SK-N-MC (cell line): ENCODE measurements at regions not wholly inside any gene's neighbourhood (a gene's known extent, or its start where the extent isn't known, plus 50 kb on each side); places are given as distances from the start of the nearest gene placed in this dataset.
A peak's percentile ranks its signal among the peaks of the same experiment; 100 is the strongest.

ENCODE experiments used
- DNase-seq: peaks from one replicate; pipeline ENCODE4 v3.0.0-alpha.2; 2011; ENCODE audit warnings: low read depth, low spot score
- H3K27ac ChIP-seq: fragments of 200-600 bp; sonication (generic); 2 replicates; pipeline ENCODE4 v1.5.1; 2016; ENCODE audit warnings: mixed run types
- H3K36me3 ChIP-seq: fragments of 200-600 bp; sonication (generic); 2 replicates; pipeline ENCODE4 v1.6.1; 2017; ENCODE audit warnings: antibody characterized with exemption, low read length, mixed read lengths; ENCODE audit not compliant: insufficient read depth
- H3K4me3 ChIP-seq: fragments of 200-600 bp; sonication (generic); 2 replicates; pipeline ENCODE4 v1.5.1; 2016
- H3K9ac ChIP-seq: fragments of 200-600 bp; sonication (generic); 2 replicates; pipeline ENCODE4 v1.8.0; 2017; ENCODE audit warnings: mixed run types, mixed read lengths; ENCODE audit not compliant: insufficient read length
- H3K9me3 ChIP-seq: fragments of 200-600 bp; sonication (generic); 2 replicates; pipeline ENCODE4 v1.6.1; 2017; ENCODE audit warnings: low read depth, mild to moderate bottlenecking, antibody characterized with exemption, low read length, moderate library complexity, mixed read lengths
- EZH2 ChIP-seq: fragments of 200-600 bp; sonication (generic); IDR thresholded peaks from one replicate; pipeline ENCODE4 v1.6.1; 2017; ENCODE audit warnings: antibody characterized with exemption
- FOXP2 ChIP-seq: optimal IDR thresholded peaks from 2 replicates; pipeline ENCODE3; 2011; ENCODE audit warnings: mild to moderate bottlenecking, moderate library complexity; ENCODE audit not compliant: insufficient read depth; ENCODE audit errors: extremely low read length, control extremely low read depth
- POLR2AphosphoS5 ChIP-seq: IDR thresholded peaks from 2 replicates; pipeline ENCODE4 v1.6.1; 2012; ENCODE audit warnings: mild to moderate bottlenecking, low read depth, low read length, borderline replicate concordance

DNA sequence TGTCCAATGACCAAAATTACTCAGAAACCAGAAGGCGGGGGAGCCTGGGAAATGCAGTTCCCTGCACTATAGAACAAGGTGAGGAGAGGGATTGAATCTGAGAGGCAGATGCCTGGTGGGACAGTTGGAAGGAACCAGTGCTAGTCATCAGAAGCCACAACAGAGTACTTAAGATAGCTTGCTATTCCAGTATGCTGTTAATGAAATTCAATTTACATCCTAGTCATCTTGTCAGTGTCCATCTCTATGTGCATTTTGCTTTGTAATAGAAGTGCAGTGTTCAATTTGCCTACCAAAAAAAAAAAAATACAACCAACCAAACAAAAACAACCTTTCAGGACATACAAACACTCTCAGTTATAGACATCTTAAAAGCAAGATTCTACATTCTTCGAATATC, 679.1 kb upstream of the CPEB2 start:
- DNase-seq = no peak
- Histone ChIP-seq H3K9ac (no peak overlapping the region), H3K4me3 (no peak overlapping the region), H3K36me3 (no peaks in the 10 kb centered on the region), H3K9me3 (no peaks in the 10 kb centered on the region), H3K27ac (no peak overlapping the region)
- TF ChIP-seq FOXP2 (no peak), POLR2AphosphoS5 (no peak), EZH2 (no peak)

DNA sequence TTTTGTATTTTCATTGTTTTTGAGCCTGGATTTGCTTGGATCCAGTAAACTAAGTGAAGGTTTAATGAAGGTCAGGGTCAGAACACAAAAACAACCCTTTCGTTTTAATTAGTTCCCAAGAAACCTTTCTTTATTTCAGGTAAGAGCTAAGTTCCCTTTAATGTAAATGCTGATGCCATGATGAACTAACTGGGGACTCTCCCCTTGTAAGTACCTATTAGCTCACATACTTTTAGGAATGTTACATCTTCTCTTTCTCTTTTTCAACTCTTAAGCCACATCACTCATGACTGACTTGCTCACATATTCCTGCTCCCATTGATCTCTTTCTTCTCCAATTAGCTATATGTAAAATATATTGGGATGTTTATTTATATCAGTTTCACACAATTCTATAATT, 673.1 kb upstream of the CPEB2 start:
- TF ChIP-seq FOXP2 = no peak
- TF ChIP-seq EZH2 = no peak
- no peak for TF ChIP-seq POLR2AphosphoS5
- Histone ChIP-seq H3K4me3 (no peak overlapping the region), H3K9me3 (no peaks in the 10 kb centered on the region), H3K27ac (no peak overlapping the region), H3K9ac (no peak overlapping the region), H3K36me3 (no peaks in the 10 kb centered on the region)
- DNase-seq = no peak

DNA sequence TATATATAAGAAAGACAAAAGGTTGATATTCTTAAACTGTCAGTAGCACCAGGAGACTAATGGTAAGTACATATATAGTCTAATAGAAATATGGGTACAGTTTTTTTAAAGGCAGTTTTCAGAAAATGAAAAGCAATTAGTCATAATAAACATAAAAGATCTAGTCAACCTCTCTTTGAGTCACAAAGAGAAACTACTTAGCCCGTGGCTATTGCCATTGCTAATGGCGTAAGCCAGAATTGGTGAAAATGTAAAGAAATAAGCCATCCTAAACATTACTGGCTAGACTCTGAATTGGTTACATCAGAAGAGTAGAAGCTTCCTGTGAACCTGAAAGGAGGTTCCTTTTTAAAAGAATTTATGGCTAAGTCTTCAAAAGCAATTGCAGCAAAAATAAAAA, 668.7 kb upstream of the CPEB2 start:
- H3K9me3 ChIP-seq = no peaks in the 10 kb centered on the region
- no peak overlapping the region for H3K4me3 ChIP-seq
- TF ChIP-seq POLR2AphosphoS5 (no peak), EZH2 (no peak), FOXP2 (no peak)
- H3K27ac ChIP-seq = no peak overlapping the region
- H3K9ac ChIP-seq = no peak overlapping the region
- no peak for DNase-seq
- no peaks in the 10 kb centered on the region for H3K36me3 ChIP-seq

DNA sequence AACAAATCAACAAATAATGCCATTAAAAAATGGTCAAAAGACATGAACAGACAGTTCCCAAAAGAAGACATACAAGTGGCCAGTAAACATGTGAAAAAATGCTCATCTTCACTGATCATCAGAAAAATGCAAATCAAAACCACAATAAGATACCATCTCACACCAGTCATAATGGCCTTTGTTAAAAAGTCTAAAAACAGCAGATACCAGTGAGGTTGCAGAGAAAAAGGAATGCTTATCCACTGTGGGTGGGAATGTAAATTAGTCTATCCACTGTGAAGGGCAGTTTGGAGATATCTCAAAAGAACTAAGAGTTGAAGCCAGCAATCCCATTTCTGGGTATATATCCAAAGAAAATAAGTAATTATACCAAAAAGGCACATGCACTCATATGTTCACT, 668.1 kb upstream of the CPEB2 start:
- Histone ChIP-seq H3K9ac (no peak overlapping the region), H3K27ac (no peak overlapping the region), H3K4me3 (no peak overlapping the region), H3K9me3 (no peaks in the 10 kb centered on the region), H3K36me3 (no peaks in the 10 kb centered on the region)
- no peak for DNase-seq
- TF ChIP-seq EZH2 (no peak), POLR2AphosphoS5 (no peak), FOXP2 (no peak)

DNA sequence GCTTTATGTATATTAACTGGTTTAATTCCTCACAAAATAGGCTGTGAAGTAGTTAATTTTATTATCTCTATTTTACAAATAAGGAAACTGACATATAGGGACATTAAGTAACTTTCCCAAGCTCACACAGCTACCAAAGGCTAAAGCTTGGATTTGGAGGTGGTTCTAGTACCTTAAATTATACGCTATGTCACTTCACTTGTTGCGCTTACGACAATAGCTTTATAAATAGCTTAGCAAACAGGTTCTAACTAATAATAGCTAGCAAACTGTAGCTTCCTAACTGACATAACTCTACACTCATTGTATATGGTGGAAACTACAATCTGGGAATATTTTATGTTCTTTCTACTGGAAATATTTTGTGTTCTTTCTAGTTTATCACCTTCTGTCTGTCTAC, 666.4 kb upstream of the CPEB2 start:
- Histone ChIP-seq H3K9me3 (no peaks in the 10 kb centered on the region), H3K27ac (no peak overlapping the region), H3K36me3 (no peaks in the 10 kb centered on the region), H3K4me3 (no peak overlapping the region), H3K9ac (no peak overlapping the region)
- no peak for DNase-seq
- TF ChIP-seq FOXP2 = no peak
- TF ChIP-seq POLR2AphosphoS5 = no peak
- TF ChIP-seq EZH2 = no peak

DNA sequence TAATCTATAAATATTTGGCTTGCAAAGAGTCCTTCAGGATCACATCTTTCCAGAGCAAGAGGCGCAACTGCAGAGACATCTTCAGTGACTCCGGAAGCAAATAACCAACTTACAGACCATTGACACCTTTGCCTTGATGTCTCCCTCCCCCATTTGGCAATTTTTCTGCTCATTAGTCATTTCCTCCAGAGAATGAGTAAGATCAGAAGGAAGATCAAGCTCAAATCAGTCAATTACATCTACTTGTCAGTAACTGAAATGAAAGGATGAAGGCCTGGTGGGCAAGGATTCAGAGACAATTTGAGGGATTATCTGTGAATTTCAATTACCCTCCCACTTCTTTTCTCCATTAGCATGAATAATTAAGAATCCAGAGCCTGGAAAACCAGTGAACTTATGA, 665.6 kb upstream of the CPEB2 start:
- no peak for DNase-seq
- no peak overlapping the region for H3K9ac ChIP-seq
- H3K4me3 ChIP-seq = no peak overlapping the region
- TF ChIP-seq POLR2AphosphoS5 (no peak), FOXP2 (no peak), EZH2 (no peak)
- H3K36me3 ChIP-seq = no peaks in the 10 kb centered on the region
- no peaks in the 10 kb centered on the region for H3K9me3 ChIP-seq
- H3K27ac ChIP-seq = no peak overlapping the region

DNA sequence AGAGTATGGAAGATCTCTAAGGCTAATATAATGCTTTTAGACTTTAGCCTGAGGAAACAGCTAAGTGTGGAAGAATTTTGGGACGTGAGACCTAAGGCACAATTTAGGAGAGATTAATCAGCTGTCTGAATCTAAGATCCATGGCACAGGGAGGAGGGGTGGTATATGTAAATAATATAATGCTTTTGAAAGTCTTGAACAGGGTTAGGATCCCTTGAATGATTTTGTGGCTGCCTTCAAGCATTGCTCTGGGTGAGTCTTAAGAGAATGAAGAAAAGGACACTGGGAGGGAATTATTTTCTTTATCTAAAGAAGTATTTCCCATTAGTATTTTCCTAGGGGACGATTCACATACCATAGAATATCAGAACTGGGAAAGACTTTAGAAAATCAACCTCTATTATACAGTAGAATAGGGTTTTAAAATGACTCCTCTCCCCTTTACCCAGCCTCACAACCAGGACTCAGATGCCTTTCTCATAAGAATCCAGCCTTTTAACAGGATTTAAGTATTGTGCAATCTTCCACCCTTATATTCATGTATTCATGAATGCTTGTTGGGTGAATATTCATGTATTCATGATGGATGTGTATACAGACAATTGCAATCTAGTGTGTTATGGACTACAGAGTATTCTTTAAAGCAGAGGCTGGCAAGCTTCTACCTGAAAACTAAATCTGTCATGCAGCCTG, 664.2 kb upstream of the CPEB2 start:
- no peak overlapping the region for H3K9ac ChIP-seq
- DNase-seq = no peak
- TF ChIP-seq EZH2 (no peak), POLR2AphosphoS5 (no peak), FOXP2 (no peak)
- no peaks in the 10 kb centered on the region for H3K9me3 ChIP-seq
- H3K36me3 ChIP-seq = no peaks in the 10 kb centered on the region
- H3K27ac ChIP-seq = peak overlapping the region; percentile 75
- H3K4me3 ChIP-seq = peak overlapping the region; percentile 25; the same call in 1 of the 2 replicates

DNA sequence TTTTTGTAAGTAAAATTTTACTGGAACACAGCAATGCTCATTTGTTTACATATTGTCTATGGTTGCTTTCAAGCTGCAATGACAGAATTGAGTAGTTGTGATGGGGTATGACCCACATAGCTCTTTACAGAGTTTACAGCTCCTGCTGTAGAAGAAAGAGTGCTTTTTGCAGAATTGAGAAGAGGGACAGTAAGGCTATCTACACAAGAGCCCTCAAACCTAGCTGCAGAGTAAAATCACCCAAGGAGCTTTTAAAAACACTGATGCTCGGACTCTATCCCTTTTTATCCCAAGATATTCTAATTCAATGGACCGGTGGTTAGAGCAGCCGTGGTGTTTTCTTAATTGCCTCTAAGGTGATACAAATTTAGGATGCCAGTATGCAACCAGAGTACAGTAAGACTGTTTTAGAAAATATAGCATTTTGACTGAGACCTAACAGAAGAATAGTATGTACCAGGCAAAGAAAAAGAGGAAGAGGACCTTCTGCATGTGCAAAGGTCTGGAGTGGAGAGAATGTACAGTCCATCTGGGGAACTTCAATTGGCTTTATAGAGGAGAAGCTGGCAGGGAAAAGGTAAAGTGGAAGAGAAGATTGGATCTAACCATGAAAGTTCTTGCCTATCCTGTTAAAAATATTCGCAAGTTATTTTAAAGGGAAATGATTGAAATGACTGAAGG, 663.6 kb upstream of the CPEB2 start:
- Histone ChIP-seq H3K9ac (no peak overlapping the region), H3K27ac (no peak overlapping the region), H3K36me3 (no peaks in the 10 kb centered on the region), H3K9me3 (no peaks in the 10 kb centered on the region), H3K4me3 (no peak overlapping the region)
- no peak for TF ChIP-seq FOXP2
- no peak for TF ChIP-seq EZH2
- no peak for TF ChIP-seq POLR2AphosphoS5
- DNase-seq = no peak

DNA sequence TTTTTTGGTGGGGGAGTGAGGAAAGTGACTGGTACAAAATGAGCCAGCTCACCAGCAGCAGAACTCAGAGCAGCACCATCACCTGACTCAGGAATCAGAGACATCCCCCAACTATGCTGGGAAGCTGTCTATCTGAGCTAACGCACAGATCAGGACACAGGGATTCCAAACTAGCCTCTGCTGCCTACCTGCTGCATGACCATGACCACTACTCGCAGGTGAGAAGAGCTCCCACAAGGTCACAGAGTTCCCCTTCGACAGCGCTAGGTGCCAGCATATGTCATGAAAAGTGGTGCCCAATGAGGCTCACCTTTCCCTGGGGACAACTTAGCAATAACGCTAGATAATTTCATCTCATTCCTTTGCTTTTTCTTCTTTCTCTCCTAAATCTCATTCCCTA, 662.6 kb upstream of the CPEB2 start:
- Histone ChIP-seq H3K9me3 (no peaks in the 10 kb centered on the region), H3K9ac (no peak overlapping the region), H3K4me3 (no peak overlapping the region), H3K36me3 (no peaks in the 10 kb centered on the region), H3K27ac (no peak overlapping the region)
- TF ChIP-seq FOXP2 (no peak), EZH2 (no peak), POLR2AphosphoS5 (no peak)
- DNase-seq = no peak
